IPS DF 6.9 (cell line): ENCODE measurements at regions not wholly inside any gene's neighbourhood (a gene's known extent, or its start where the extent isn't known, plus 50 kb on each side); places are given as distances from the start of the nearest gene placed in this dataset.
"Not testable (repeated sequence)": the region's sequence is repeated elsewhere in the genome, so short reads cannot be mapped to it uniquely, and the experiment has no call there.

Source experiments
- DNase-seq: peaks from one replicate; pipeline ENCODE4 v3.0.0-alpha.2; 2013; ENCODE audit warnings: low read depth, low spot score
- H3K27ac ChIP-seq: one replicate; pipeline ENCODE4 v1.5.1; 2013; ENCODE audit warnings: low read length, control low read depth
- H3K27me3 ChIP-seq: 2 replicates; pipeline ENCODE4 v1.6.1; 2013; ENCODE audit warnings: mild to moderate bottlenecking, low read length; ENCODE audit not compliant: control insufficient read depth, insufficient read depth
- H3K36me3 ChIP-seq: 2 replicates; pipeline ENCODE4 v1.6.1; 2013; ENCODE audit warnings: low read length; ENCODE audit not compliant: control insufficient read depth, insufficient read depth
- H3K4me1 ChIP-seq: 2 replicates; pipeline ENCODE4 v1.6.1; 2013; ENCODE audit warnings: low read length; ENCODE audit not compliant: control insufficient read depth, insufficient read depth
- H3K4me3 ChIP-seq: 2 replicates; pipeline ENCODE4 v1.5.1; 2013; ENCODE audit warnings: mild to moderate bottlenecking, low read length
- H3K9me3 ChIP-seq: 2 replicates; pipeline ENCODE4 v1.6.1; 2013; ENCODE audit warnings: low read length, inconsistent platforms; ENCODE audit not compliant: control insufficient read depth, insufficient read depth
- WGBS: extraction: QIAGEN DNeasy Blood & Tissue Kit; methylation state at CpG from one replicate; pipeline ENCODE4 v1.1.7; 2013; ENCODE audit warnings: mixed read lengths, missing lambda C conversion rate; ENCODE audit not compliant: insufficient read length, insufficient coverage; 5-methylcytosine and 5-hydroxymethylcytosine counted together

GRCh38 chr1:182235952-182236650 is 155.5 kb downstream of the GLUL start:
- Histone ChIP-seq H3K4me1 (0 out of 2 replicates have a peak, but pooled peaks cover 1% of the 10 kb centered on the region), H3K27me3 (no peaks in the 10 kb centered on the region; the same call in 1 of the 2 replicates), H3K9me3 (no peaks in the 10 kb centered on the region), H3K36me3 (no peaks in the 10 kb centered on the region), H3K4me3 (no peak overlapping the region), H3K27ac (no peak overlapping the region)
- no peak for DNase-seq
- no CpG with 5 or more reads among the region's 11 CpGs for WGBS

GRCh38 chr1:182235604-182235951 is 156.0 kb downstream of the GLUL start:
- H3K4me3 ChIP-seq = no peak overlapping the region
- H3K27ac ChIP-seq = no peak overlapping the region
- H3K9me3 ChIP-seq = no peaks in the 10 kb centered on the region
- H3K4me1 ChIP-seq = 0 out of 2 replicates have a peak, but pooled peaks cover 1% of the 10 kb centered on the region
- H3K27me3 ChIP-seq = no peaks in the 10 kb centered on the region; the same call in 1 of the 2 replicates
- DNase-seq = no peak
- WGBS = no CpG with 5 or more reads among the region's 2 CpGs
- H3K36me3 ChIP-seq = no peaks in the 10 kb centered on the region

GRCh38 chr1:182229921-182230491 is 161.6 kb downstream of the GLUL start:
- H3K27ac ChIP-seq = no peak overlapping the region
- no peak for DNase-seq
- no peaks in the 10 kb centered on the region for H3K4me1 ChIP-seq
- H3K9me3 ChIP-seq = no peaks in the 10 kb centered on the region
- WGBS = no CpG with 5 or more reads among the region's 4 CpGs
- no peaks in the 10 kb centered on the region; the same call in 1 of the 2 replicates for H3K27me3 ChIP-seq
- no peaks in the 10 kb centered on the region for H3K36me3 ChIP-seq
- no peak overlapping the region for H3K4me3 ChIP-seq

GRCh38 chr1:182229451-182229850 is 162.1 kb downstream of the GLUL start:
- H3K9me3 ChIP-seq = no peaks in the 10 kb centered on the region

GRCh38 chr1:182227864-182228547 is 163.6 kb downstream of the GLUL start:
- no CpG with 5 or more reads among the region's 4 CpGs for WGBS
- no peaks in the 10 kb centered on the region for H3K4me1 ChIP-seq
- no peaks in the 10 kb centered on the region for H3K36me3 ChIP-seq
- no peak overlapping the region for H3K27ac ChIP-seq
- H3K9me3 ChIP-seq = no peaks in the 10 kb centered on the region
- H3K4me3 ChIP-seq = no peak overlapping the region
- DNase-seq = no peak
- no peaks in the 10 kb centered on the region for H3K27me3 ChIP-seq

More at GRCh38 chr1:182229451-182229850, 162.1 kb downstream of the GLUL start:
- no peak overlapping the region for H3K27ac ChIP-seq
- H3K36me3 ChIP-seq = no peaks in the 10 kb centered on the region
- no peak for DNase-seq
- H3K27me3 ChIP-seq = no peaks in the 10 kb centered on the region; the same call in 1 of the 2 replicates
- no peak overlapping the region for H3K4me3 ChIP-seq
- WGBS = no CpG with 5 or more reads among the region's 4 CpGs
- no peaks in the 10 kb centered on the region for H3K4me1 ChIP-seq

- H3K36me3 ChIP-seq = no peaks in the 10 kb centered on the region
- no peak for DNase-seq
- H3K27ac ChIP-seq = no peak overlapping the region
- H3K4me3 ChIP-seq = no peak overlapping the region
- WGBS = no CpG with 5 or more reads among the region's 2 CpGs
- no peaks in the 10 kb centered on the region for H3K9me3 ChIP-seq
- no peaks in the 10 kb centered on the region for H3K4me1 ChIP-seq
- H3K27me3 ChIP-seq = no peaks in the 10 kb centered on the region
Observed at GRCh38 chr1:182226618-182227017, 165.0 kb downstream of the GLUL start.

GRCh38 chr1:182225755-182226154 is 164.2 kb upstream of the ZNF648 start:
- not testable (repeated sequence) for H3K4me3 ChIP-seq, H3K36me3 ChIP-seq, H3K27ac ChIP-seq, H3K9me3 ChIP-seq, DNase-seq, H3K27me3 ChIP-seq, H3K4me1 ChIP-seq
- WGBS = no CpG with 5 or more reads among the region's 3 CpGs

- H3K9me3 ChIP-seq, H3K36me3 ChIP-seq, H3K4me3 ChIP-seq, H3K4me1 ChIP-seq, DNase-seq, H3K27ac ChIP-seq, H3K27me3 ChIP-seq: not testable (repeated sequence)
- WGBS = no CpG with 5 or more reads among the region's 2 CpGs
Observed at GRCh38 chr1:182221990-182222389, 160.5 kb upstream of the ZNF648 start.

GRCh38 chr1:182221367-182221766 is 159.9 kb upstream of the ZNF648 start:
- not testable (repeated sequence) for H3K4me3 ChIP-seq, H3K36me3 ChIP-seq, H3K27me3 ChIP-seq, DNase-seq, H3K4me1 ChIP-seq, H3K9me3 ChIP-seq, H3K27ac ChIP-seq
- no CpG with 5 or more reads among the region's 1 CpG for WGBS

GRCh38 chr1:182217967-182218366 is 156.5 kb upstream of the ZNF648 start:
- no peaks in the 10 kb centered on the region for H3K9me3 ChIP-seq
- whole genome bisulfite sequencing = no CpG with 5 or more reads among the region's 2 CpGs
- H3K36me3 ChIP-seq = no peaks in the 10 kb centered on the region
- no peak overlapping the region for H3K4me3 ChIP-seq
- DNase-seq = no peak
- H3K27ac ChIP-seq = no peak overlapping the region
- no peaks in the 10 kb centered on the region for H3K4me1 ChIP-seq
- no peaks in the 10 kb centered on the region for H3K27me3 ChIP-seq
